H1 (cell line): ENCODE measurements at regions not wholly inside any gene's neighbourhood (a gene's known extent, or its start where the extent isn't known, plus 50 kb on each side); places are given as distances from the start of the nearest gene placed in this dataset.
"Not testable (repeated sequence)": the region's sequence is repeated elsewhere in the genome, so short reads cannot be mapped to it uniquely, and the experiment has no call there.

Experiments
- CTCF ChIA-PET: fragments of 300-600 bp; sonication (Branson Sonifier 250); formaldehyde crosslinking; loops from one replicate; lab custom pipeline; 2021; ENCODE audit not compliant: partially characterized antibody; lab: Charles Lee
- POLR2A ChIA-PET: fragments of 300-600 bp; sonication (Branson Sonifier 250); formaldehyde crosslinking; loops from one replicate; lab custom pipeline; 2021; ENCODE audit warnings: inconsistent platforms; ENCODE audit not compliant: partially characterized antibody; lab: Charles Lee
- DNase-seq, 2 experiments: peaks; one replicate each; pipeline versions ENCODE4 v3.0.0 to v3.0.0-alpha.2; 2010 to 2022; ENCODE audit warnings: low spot score in 2 of 2, low read depth in 1 of 2, mixed read lengths in 1 of 2
- FAIRE-seq: peaks from 2 replicates; lab custom pipeline; 2011; peaks lifted over from hg19 to GRCh38; lab: Jason Lieb, UNC
- H2AFZ ChIP-seq: 2 replicates; pipeline ENCODE4 v1.8.1; 2012; ENCODE audit warnings: low read length, inconsistent platforms
- H2AK5ac ChIP-seq: 2 replicates; pipeline ENCODE4 v1.6.1; 2013; ENCODE audit warnings: low read depth, low read length
- H2BK120ac ChIP-seq: replicated peaks from 2 replicates; pipeline ENCODE3; 2013; ENCODE audit warnings: low read depth, low read length, inconsistent platforms
- H2BK12ac ChIP-seq: 2 replicates; pipeline ENCODE4 v1.6.1; 2013; ENCODE audit warnings: low read depth, low read length
- H2BK15ac ChIP-seq: 2 replicates; pipeline ENCODE4 v1.6.1; 2013; ENCODE audit warnings: low read length
- H2BK20ac ChIP-seq: 2 replicates; pipeline ENCODE4 v1.6.1; 2013; ENCODE audit warnings: low read length
- H2BK5ac ChIP-seq: 2 replicates; pipeline ENCODE4 v1.6.1; 2013; ENCODE audit warnings: low read depth, low read length
- H3K14ac ChIP-seq: 2 replicates; pipeline ENCODE4 v1.6.1; 2013; ENCODE audit warnings: inconsistent platforms; ENCODE audit not compliant: insufficient read length
- H3K18ac ChIP-seq: 2 replicates; pipeline ENCODE4 v1.6.1; 2013; ENCODE audit warnings: low read length; ENCODE audit errors: extremely low read depth
- H3K23ac ChIP-seq: 2 replicates; pipeline ENCODE4 v1.6.1; 2013; ENCODE audit warnings: inconsistent platforms; ENCODE audit not compliant: insufficient read length
- H3K23me2 ChIP-seq: 2 replicates; pipeline ENCODE4 v1.6.1; 2013; ENCODE audit warnings: low read depth, low read length
- H3K27ac ChIP-seq: 2 replicates; pipeline ENCODE4 v1.6.1; 2011; ENCODE audit warnings: low read depth, low read length, inconsistent platforms
- H3K27me3 ChIP-seq, 4 experiments: replicated peaks in 1 of 4; 1 replicate in 1 of 4; 2 replicates in 3 of 4; pipeline versions ENCODE4 v1.6.1 to v1.8.1; 2011 to 2013; ENCODE audit warnings: low read length in 3 of 4, mild to moderate bottlenecking in 3 of 4, inconsistent platforms in 2 of 4, mixed read lengths in 2 of 4, moderate library complexity in 1 of 4; ENCODE audit not compliant: control insufficient read depth in 3 of 4, insufficient read depth in 3 of 4; ENCODE audit errors: extremely low read depth in 1 of 4
- H3K36me3 ChIP-seq, 4 experiments: 2 replicates each; pipeline versions ENCODE4 v1.6.1 to v1.8.1; 2011 to 2013; ENCODE audit warnings: mild to moderate bottlenecking in 4 of 4, low read length in 3 of 4, moderate library complexity in 2 of 4, control low read depth in 1 of 4, inconsistent platforms in 1 of 4; ENCODE audit not compliant: insufficient read depth in 4 of 4, control insufficient read depth in 2 of 4
- H3K4ac ChIP-seq: replicated peaks from 2 replicates; pipeline ENCODE3; 2013; ENCODE audit warnings: low read length, low read depth, mixed read lengths, inconsistent platforms; ENCODE audit not compliant: insufficient read length
- H3K4me1 ChIP-seq, 4 experiments: replicated peaks in 1 of 4; 1 replicate in 1 of 4; 2 replicates in 3 of 4; pipeline versions ENCODE4 v1.6.1 to v1.8.1; 2011 to 2013; ENCODE audit warnings: low read length in 3 of 4, inconsistent platforms in 2 of 4, mixed read lengths in 1 of 4; ENCODE audit not compliant: insufficient read depth in 4 of 4, control insufficient read depth in 3 of 4
- H3K4me2 ChIP-seq, 2 experiments: 2 replicates each; pipeline versions ENCODE4 v1.6.1 to v1.8.1; 2011 to 2013; ENCODE audit warnings: low read depth in 2 of 2, low read length in 2 of 2, control low read depth in 1 of 2, inconsistent platforms in 1 of 2, mild to moderate bottlenecking in 1 of 2; ENCODE audit not compliant: insufficient read depth in 1 of 2
- H3K4me3 ChIP-seq, 4 experiments: fragments of 200-600, 300-600 bp in 1 of 4; sonication (generic), shearing (Covaris generic), sonication (Bioruptor Twin) in 1 of 4; 2 replicates each; pipeline versions ENCODE4 v1.5.1 to v1.8.1; 2011 to 2016; ENCODE audit warnings: low read length in 4 of 4, low read depth in 3 of 4, control low read depth in 2 of 4, inconsistent platforms in 2 of 4, mild to moderate bottlenecking in 2 of 4, mixed read lengths in 1 of 4, moderate library complexity in 1 of 4; ENCODE audit not compliant: insufficient read depth in 2 of 4; ENCODE audit errors: extremely low read depth in 1 of 4
- H3K56ac ChIP-seq: replicated peaks from 2 replicates; pipeline ENCODE3; 2013; ENCODE audit warnings: low read depth, mild to moderate bottlenecking, mixed read lengths, low read length, inconsistent platforms; ENCODE audit not compliant: insufficient read length
- H3K79me1 ChIP-seq: 2 replicates; pipeline ENCODE4 v1.6.1; 2013; ENCODE audit warnings: low read depth, low read length, control low read depth
- H3K79me2 ChIP-seq, 2 experiments: 2 replicates each; pipeline versions ENCODE4 v1.6.1 to v1.8.1; 2012 to 2013; ENCODE audit warnings: low read length in 2 of 2, mild to moderate bottlenecking in 2 of 2, inconsistent platforms in 1 of 2; ENCODE audit not compliant: insufficient read depth in 2 of 2, control insufficient read depth in 1 of 2
- H3K9ac ChIP-seq, 4 experiments: replicated peaks in 1 of 4; 1 replicate in 1 of 4; 2 replicates in 3 of 4; pipeline versions ENCODE4 v1.6.1 to v1.8.1; 2011 to 2013; ENCODE audit warnings: low read depth in 3 of 4, low read length in 3 of 4, control low read depth in 2 of 4, mild to moderate bottlenecking in 2 of 4, moderate library complexity in 2 of 4, inconsistent platforms in 1 of 4; ENCODE audit errors: extremely low read depth in 1 of 4
- H3K9me3 ChIP-seq, 2 experiments: 2 replicates each; pipeline versions ENCODE4 v1.6.1 to v1.8.1; 2012 to 2013; ENCODE audit warnings: mild to moderate bottlenecking in 2 of 2, moderate library complexity in 2 of 2, control low read depth in 1 of 2, inconsistent platforms in 1 of 2, low read depth in 1 of 2, low read length in 1 of 2, mixed read lengths in 1 of 2; ENCODE audit not compliant: insufficient read depth in 2 of 2
- H4K20me1 ChIP-seq, 2 experiments: replicated peaks in 1 of 2; 2 replicates each; pipeline versions ENCODE3 to v1.8.1; 2011 to 2013; ENCODE audit warnings: inconsistent platforms in 2 of 2, low read length in 2 of 2, mild to moderate bottlenecking in 1 of 2; ENCODE audit not compliant: insufficient read depth in 2 of 2, control insufficient read depth in 1 of 2
- H4K5ac ChIP-seq: 2 replicates; pipeline ENCODE4 v1.6.1; 2013; ENCODE audit warnings: low read length, low read depth, mixed read lengths, inconsistent platforms; ENCODE audit not compliant: insufficient read length
- H4K8ac ChIP-seq: 2 replicates; pipeline ENCODE4 v1.8.0; 2013; ENCODE audit warnings: mild to moderate bottlenecking, moderate library complexity, low read length, inconsistent platforms; ENCODE audit not compliant: insufficient read depth; ENCODE audit errors: extremely low read depth
- H4K91ac ChIP-seq: replicated peaks from 2 replicates; pipeline ENCODE3; 2013; ENCODE audit warnings: low read length, mixed read lengths, inconsistent platforms; ENCODE audit not compliant: insufficient read length
- WGBS, 2 experiments: shearing (Covaris generic) in 1 of 2; methylation state at CpG; one replicate each; pipeline versions ENCODE4 v1.1.6 to v1.1.7; 2013 to 2015; ENCODE audit warnings: low lambda C conversion rate in 2 of 2, mixed read lengths in 2 of 2, inconsistent platforms in 1 of 2, low coverage in 1 of 2, missing lambda C conversion rate in 1 of 2; ENCODE audit not compliant: insufficient replicate concordance in 2 of 2, insufficient coverage in 1 of 2, insufficient read length in 1 of 2; ENCODE audit errors: extremely low coverage in 1 of 2, missing lambda C conversion rate in 1 of 2; 5-methylcytosine and 5-hydroxymethylcytosine counted together

GRCh38 chr3:161639095-161639494 lies 142.5 kb downstream of the OTOL1 start:
- H2BK20ac ChIP-seq, H3K56ac ChIP-seq, FAIRE-seq, H3K79me2 ChIP-seq, CTCF ChIA-PET, DNase-seq, H4K91ac ChIP-seq, H4K5ac ChIP-seq, H3K4ac ChIP-seq, H3K9ac ChIP-seq, H2AK5ac ChIP-seq, H2BK15ac ChIP-seq, H3K18ac ChIP-seq, H3K4me2 ChIP-seq, H3K27ac ChIP-seq, H3K4me3 ChIP-seq, H2AFZ ChIP-seq, H4K20me1 ChIP-seq, POLR2A ChIA-PET, H2BK5ac ChIP-seq, H3K9me3 ChIP-seq, H3K23ac ChIP-seq, H3K36me3 ChIP-seq, H3K27me3 ChIP-seq, H3K79me1 ChIP-seq, H3K23me2 ChIP-seq, H3K14ac ChIP-seq, H2BK12ac ChIP-seq, H4K8ac ChIP-seq: not testable (repeated sequence)
- 93% methylated on average over 5 of the region's 5 CpGs; no CpG with 5 or more reads in 1 of the 2 experiments for WGBS, 2 experiments
- Histone ChIP-seq H3K4me1 (peaks cover 0 to 20% (median 8%) of the 10 kb centered on the region in 4 experiments; a peak in 4 of 7 replicates), H2BK120ac (peak overlapping the region; percentile 49)
